ENCODE measurements at regions not wholly inside any gene's neighbourhood (a gene's known extent, or its start where the extent isn't known, plus 50 kb on each side); places are given as distances from the start of the nearest gene placed in this dataset.

DNA sequence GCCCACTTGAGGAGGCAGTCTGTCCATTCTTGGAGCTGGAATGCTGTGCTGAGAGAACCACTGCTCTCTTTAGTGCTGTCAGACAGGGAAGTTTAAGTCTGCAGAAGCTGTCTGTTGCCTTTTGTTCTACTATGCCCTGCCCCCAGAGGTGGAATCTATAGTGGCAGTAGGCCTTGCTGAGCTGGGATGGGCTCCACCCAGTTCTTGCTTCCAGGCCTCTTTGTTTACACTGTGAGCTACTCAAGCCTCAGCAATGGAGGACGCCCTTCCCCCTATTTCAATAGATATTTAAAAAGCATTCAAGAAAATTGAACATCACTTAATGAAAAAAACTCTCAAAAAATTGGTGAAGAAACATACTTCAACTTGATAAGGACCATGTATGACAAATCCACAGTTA is 313.5 kb downstream of the PHKB start:
- WGBS (ENCODE audit: low lambda C conversion rate): 0% methylated on average over 1 of the region's 1 CpG
- FAIRE-seq (peak; percentile 84), DNase-seq (ENCODE audit: low spot score) (peak; percentile 67), ATAC-seq (peak; percentile 67)
- Histone ChIP-seq H4K20me1 (ENCODE audit: insufficient read depth, low read length) (no peaks in the 10 kb centered on the region), H3K79me2 (ENCODE audit: insufficient read depth, low read length) (no peaks in the 10 kb centered on the region), H3K9ac (ENCODE audit: insufficient read depth, low read depth, low read length) (no peak overlapping the region), H3K27ac (ENCODE audit: extremely low read length, insufficient read depth, low read length) (no peak overlapping the region), H3K36me3 (replicated peaks in 1 of 2; ENCODE audit: control insufficient read depth in 1 of 2, insufficient read depth in 2 of 2, low read length in 2 of 2) (no peaks in the 10 kb centered on the region), H3K27me3 (ENCODE audit: control insufficient read depth in 1 of 2, insufficient read depth in 2 of 2, low read length in 2 of 2) (no peaks in the 10 kb centered on the region), H3K4me3 (replicated peaks in 1 of 3; ENCODE audit: insufficient read depth in 1 of 3, low read depth in 2 of 3, low read length in 3 of 3) (no peak overlapping the region), H3K9me3 (ENCODE audit: low read length) (no peaks in the 10 kb centered on the region), H2AFZ (ENCODE audit: low read length) (no peak overlapping the region), H3K4me2 (ENCODE audit: low read depth, low read length) (peak overlapping the region; percentile 28; the same call in 1 of the 2 replicates), H3K4me1 (ENCODE audit: insufficient read depth, low read length) (peaks cover 7% of the 10 kb centered on the region; the same call in 1 of the 2 replicates)
- CTCF ChIA-PET (ENCODE audit: low intra/inter-chr PET ratio, low total read pairs): no interaction called here
- POLR2A ChIA-PET: no interaction called here
- no TSS peak for BruUV-seq (replicated peaks)
- in situ Hi-C loops (cut with HindIII; ENCODE audit: extremely low pct_ligation_motif_present, low pct_unique_long_range_greater_than_20kb): no loop called here
- intact Hi-C loops (cut with micrococcal nuclease; ENCODE audit: unreplicated experiment): no loop called here
- TF ChIP-seq, protein P1, sequence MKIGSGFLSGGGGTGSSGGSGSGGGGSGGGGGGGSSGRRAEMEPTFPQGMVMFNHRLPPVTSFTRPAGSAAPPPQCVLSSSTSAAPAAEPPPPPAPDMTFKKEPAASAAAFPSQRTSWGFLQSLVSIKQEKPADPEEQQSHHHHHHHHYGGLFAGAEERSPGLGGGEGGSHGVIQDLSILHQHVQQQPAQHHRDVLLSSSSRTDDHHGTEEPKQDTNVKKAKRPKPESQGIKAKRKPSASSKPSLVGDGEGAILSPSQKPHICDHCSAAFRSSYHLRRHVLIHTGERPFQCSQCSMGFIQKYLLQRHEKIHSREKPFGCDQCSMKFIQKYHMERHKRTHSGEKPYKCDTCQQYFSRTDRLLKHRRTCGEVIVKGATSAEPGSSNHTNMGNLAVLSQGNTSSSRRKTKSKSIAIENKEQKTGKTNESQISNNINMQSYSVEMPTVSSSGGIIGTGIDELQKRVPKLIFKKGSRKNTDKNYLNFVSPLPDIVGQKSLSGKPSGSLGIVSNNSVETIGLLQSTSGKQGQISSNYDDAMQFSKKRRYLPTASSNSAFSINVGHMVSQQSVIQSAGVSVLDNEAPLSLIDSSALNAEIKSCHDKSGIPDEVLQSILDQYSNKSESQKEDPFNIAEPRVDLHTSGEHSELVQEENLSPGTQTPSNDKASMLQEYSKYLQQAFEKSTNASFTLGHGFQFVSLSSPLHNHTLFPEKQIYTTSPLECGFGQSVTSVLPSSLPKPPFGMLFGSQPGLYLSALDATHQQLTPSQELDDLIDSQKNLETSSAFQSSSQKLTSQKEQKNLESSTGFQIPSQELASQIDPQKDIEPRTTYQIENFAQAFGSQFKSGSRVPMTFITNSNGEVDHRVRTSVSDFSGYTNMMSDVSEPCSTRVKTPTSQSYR (CRISPR knock-in tag; IDR thresholded peaks at IDR 0.05; ENCODE audit: borderline replicate concordance): 0 out of 2 replicates have a peak, but pooled peaks have one; percentile 15
- TF ChIP-seq, protein P2, sequence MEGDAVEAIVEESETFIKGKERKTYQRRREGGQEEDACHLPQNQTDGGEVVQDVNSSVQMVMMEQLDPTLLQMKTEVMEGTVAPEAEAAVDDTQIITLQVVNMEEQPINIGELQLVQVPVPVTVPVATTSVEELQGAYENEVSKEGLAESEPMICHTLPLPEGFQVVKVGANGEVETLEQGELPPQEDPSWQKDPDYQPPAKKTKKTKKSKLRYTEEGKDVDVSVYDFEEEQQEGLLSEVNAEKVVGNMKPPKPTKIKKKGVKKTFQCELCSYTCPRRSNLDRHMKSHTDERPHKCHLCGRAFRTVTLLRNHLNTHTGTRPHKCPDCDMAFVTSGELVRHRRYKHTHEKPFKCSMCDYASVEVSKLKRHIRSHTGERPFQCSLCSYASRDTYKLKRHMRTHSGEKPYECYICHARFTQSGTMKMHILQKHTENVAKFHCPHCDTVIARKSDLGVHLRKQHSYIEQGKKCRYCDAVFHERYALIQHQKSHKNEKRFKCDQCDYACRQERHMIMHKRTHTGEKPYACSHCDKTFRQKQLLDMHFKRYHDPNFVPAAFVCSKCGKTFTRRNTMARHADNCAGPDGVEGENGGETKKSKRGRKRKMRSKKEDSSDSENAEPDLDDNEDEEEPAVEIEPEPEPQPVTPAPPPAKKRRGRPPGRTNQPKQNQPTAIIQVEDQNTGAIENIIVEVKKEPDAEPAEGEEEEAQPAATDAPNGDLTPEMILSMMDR (CRISPR knock-in tag; IDR thresholded peaks at IDR 0.05): peak; percentile 37
- TF ChIP-seq TCF7L2 (IDR thresholded peaks at IDR 0.05; ENCODE audit: low read depth, low read length) (no peak), STAG1 (CRISPR knock-in tag; IDR thresholded peaks at IDR 0.05) (peak; percentile 52), ZFX (CRISPR knock-in tag; IDR thresholded peaks at IDR 0.05; ENCODE audit: low read depth) (peak; percentile 33; the same call in 1 of the 2 replicates), FOXA1 (IDR thresholded peaks at IDR 0.05) (no peak), FOXA1 (CRISPR knock-in tag; IDR thresholded peaks at IDR 0.05) (peak; percentile 85), ZFY (CRISPR knock-in tag; IDR thresholded peaks at IDR 0.05) (peak; percentile 56; the same call in 1 of the 2 replicates), FOXA3 (CRISPR knock-in tag; IDR thresholded peaks at IDR 0.05) (peak; percentile 63; the same call in 1 of the 2 replicates)
- TF ChIP-seq, protein P3, sequence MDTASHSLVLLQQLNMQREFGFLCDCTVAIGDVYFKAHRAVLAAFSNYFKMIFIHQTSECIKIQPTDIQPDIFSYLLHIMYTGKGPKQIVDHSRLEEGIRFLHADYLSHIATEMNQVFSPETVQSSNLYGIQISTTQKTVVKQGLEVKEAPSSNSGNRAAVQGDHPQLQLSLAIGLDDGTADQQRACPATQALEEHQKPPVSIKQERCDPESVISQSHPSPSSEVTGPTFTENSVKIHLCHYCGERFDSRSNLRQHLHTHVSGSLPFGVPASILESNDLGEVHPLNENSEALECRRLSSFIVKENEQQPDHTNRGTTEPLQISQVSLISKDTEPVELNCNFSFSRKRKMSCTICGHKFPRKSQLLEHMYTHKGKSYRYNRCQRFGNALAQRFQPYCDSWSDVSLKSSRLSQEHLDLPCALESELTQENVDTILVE (CRISPR knock-in tag; IDR thresholded peaks at IDR 0.05): no peak
